ENCODE measurements at regions not wholly inside any gene's neighbourhood (a gene's known extent, or its start where the extent isn't known, plus 50 kb on each side); places are given as distances from the start of the nearest gene placed in this dataset.
A peak's percentile ranks its signal among the peaks of the same experiment; 100 is the strongest.

GRCh38 chr14:84217066-84217465, 1312.9 kb upstream of the FLRT2 start:
- 83% methylated on average over 1 of the region's 1 CpG for WGBS (ENCODE audit: insufficient coverage, low lambda C conversion rate)
- Histone ChIP-seq H3K4me1 (ENCODE audit: control insufficient read depth, insufficient read depth, low read length) (no peaks in the 10 kb centered on the region), H3K9me3 (ENCODE audit: control insufficient read depth, low read depth, low read length) (peaks cover 7% of the 10 kb centered on the region), H3K27ac (ENCODE audit: low read length) (no peak overlapping the region), H3K36me3 (ENCODE audit: control insufficient read depth, insufficient read depth, low read length) (no peaks in the 10 kb centered on the region), H3K4me3 (ENCODE audit: low read length) (no peak overlapping the region), H3K27me3 (ENCODE audit: control insufficient read depth, insufficient read depth, low read length) (no peaks in the 10 kb centered on the region)
- DNase-seq, result no peak

- H3K4me3 ChIP-seq (ENCODE audit: low read length), result no peak overlapping the region
Observed at GRCh38 chr14:84225268-84225667, 1304.7 kb upstream of the FLRT2 start.

GRCh38 chr14:84228702-84229101, 1301.2 kb upstream of the FLRT2 start:
- no peaks in the 10 kb centered on the region for H3K36me3 ChIP-seq (ENCODE audit: control insufficient read depth, insufficient read depth, low read length)
- H3K4me1 ChIP-seq (ENCODE audit: control insufficient read depth, insufficient read depth, low read length), result no peaks in the 10 kb centered on the region
- no peaks in the 10 kb centered on the region for H3K27me3 ChIP-seq (ENCODE audit: control insufficient read depth, insufficient read depth, low read length)
- no peak for DNase-seq
- H3K9me3 ChIP-seq (ENCODE audit: control insufficient read depth, low read depth, low read length), result no peaks in the 10 kb centered on the region
- no peak overlapping the region for H3K4me3 ChIP-seq (ENCODE audit: low read length)
- H3K27ac ChIP-seq (ENCODE audit: low read length), result no peak overlapping the region
- no CpG with 5 or more reads among the region's 3 CpGs for WGBS (ENCODE audit: insufficient coverage, low lambda C conversion rate)

More at GRCh38 chr14:84225268-84225667, 1304.7 kb upstream of the FLRT2 start:
- H3K9me3 ChIP-seq (ENCODE audit: control insufficient read depth, low read depth, low read length), result peaks cover 3% of the 10 kb centered on the region
- H3K36me3 ChIP-seq (ENCODE audit: control insufficient read depth, insufficient read depth, low read length), result no peaks in the 10 kb centered on the region
- H3K27ac ChIP-seq (ENCODE audit: low read length), result no peak overlapping the region
- no CpG with 5 or more reads among the region's 1 CpG for WGBS (ENCODE audit: insufficient coverage, low lambda C conversion rate)
- no peaks in the 10 kb centered on the region for H3K27me3 ChIP-seq (ENCODE audit: control insufficient read depth, insufficient read depth, low read length)
- peak in 1 of 2 donors; percentile 6 for DNase-seq
- no peaks in the 10 kb centered on the region for H3K4me1 ChIP-seq (ENCODE audit: control insufficient read depth, insufficient read depth, low read length)

DNA sequence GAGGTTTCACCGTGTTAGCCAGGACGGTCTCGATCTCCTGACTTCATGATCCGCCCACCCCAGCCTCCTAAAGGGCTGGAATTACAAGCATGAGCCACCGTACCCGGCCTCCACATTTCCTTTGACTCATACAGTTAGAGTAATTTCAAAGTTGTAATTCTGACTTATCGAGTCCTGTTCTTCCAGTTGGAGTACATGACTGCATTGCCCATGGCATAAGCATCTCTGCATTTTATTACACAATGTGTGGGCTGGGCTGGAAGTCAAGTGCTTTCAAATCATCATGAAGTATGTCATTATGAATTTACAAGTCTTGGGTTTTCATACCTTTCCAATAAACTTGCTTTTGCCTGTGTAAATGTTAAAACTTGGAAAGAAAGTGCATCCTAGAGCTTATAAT, 1295.7 kb upstream of the FLRT2 start:
- 80% methylated on average over 1 of the region's 7 CpGs for WGBS (ENCODE audit: insufficient coverage, low lambda C conversion rate)
- Histone ChIP-seq H3K27me3 (ENCODE audit: control insufficient read depth, insufficient read depth, low read length) (no peaks in the 10 kb centered on the region), H3K27ac (ENCODE audit: low read length) (no peak overlapping the region), H3K4me3 (ENCODE audit: low read length) (no peak overlapping the region), H3K4me1 (ENCODE audit: control insufficient read depth, insufficient read depth, low read length) (no peaks in the 10 kb centered on the region), H3K9me3 (ENCODE audit: control insufficient read depth, low read depth, low read length) (no peaks in the 10 kb centered on the region), H3K36me3 (ENCODE audit: control insufficient read depth, insufficient read depth, low read length) (no peaks in the 10 kb centered on the region)
- no peak for DNase-seq

- H3K4me1 ChIP-seq (ENCODE audit: control insufficient read depth, insufficient read depth, low read length), result no peaks in the 10 kb centered on the region
- WGBS (ENCODE audit: insufficient coverage, low lambda C conversion rate), result no CpG with 5 or more reads among the region's 3 CpGs
- no peaks in the 10 kb centered on the region for H3K27me3 ChIP-seq (ENCODE audit: control insufficient read depth, insufficient read depth, low read length)
- H3K9me3 ChIP-seq (ENCODE audit: control insufficient read depth, low read depth, low read length), result no peaks in the 10 kb centered on the region
- H3K27ac ChIP-seq (ENCODE audit: low read length), result no peak overlapping the region
- no peak overlapping the region for H3K4me3 ChIP-seq (ENCODE audit: low read length)
- DNase-seq, result no peak
- H3K36me3 ChIP-seq (ENCODE audit: control insufficient read depth, insufficient read depth, low read length), result no peaks in the 10 kb centered on the region
Observed at GRCh38 chr14:84236290-84236689, 1293.7 kb upstream of the FLRT2 start.

- H3K36me3 ChIP-seq (ENCODE audit: control insufficient read depth, insufficient read depth, low read length), result no peaks in the 10 kb centered on the region
- no peaks in the 10 kb centered on the region for H3K4me1 ChIP-seq (ENCODE audit: control insufficient read depth, insufficient read depth, low read length)
- H3K27ac ChIP-seq (ENCODE audit: low read length), result no peak overlapping the region
- H3K27me3 ChIP-seq (ENCODE audit: control insufficient read depth, insufficient read depth, low read length), result no peaks in the 10 kb centered on the region
- WGBS (ENCODE audit: insufficient coverage, low lambda C conversion rate), result 83% methylated on average over 2 of the region's 2 CpGs
- H3K4me3 ChIP-seq (ENCODE audit: low read length), result no peak overlapping the region
- no peaks in the 10 kb centered on the region for H3K9me3 ChIP-seq (ENCODE audit: control insufficient read depth, low read depth, low read length)
- DNase-seq, result no peak
Observed at GRCh38 chr14:84237881-84238280, 1292.1 kb upstream of the FLRT2 start.

DNA sequence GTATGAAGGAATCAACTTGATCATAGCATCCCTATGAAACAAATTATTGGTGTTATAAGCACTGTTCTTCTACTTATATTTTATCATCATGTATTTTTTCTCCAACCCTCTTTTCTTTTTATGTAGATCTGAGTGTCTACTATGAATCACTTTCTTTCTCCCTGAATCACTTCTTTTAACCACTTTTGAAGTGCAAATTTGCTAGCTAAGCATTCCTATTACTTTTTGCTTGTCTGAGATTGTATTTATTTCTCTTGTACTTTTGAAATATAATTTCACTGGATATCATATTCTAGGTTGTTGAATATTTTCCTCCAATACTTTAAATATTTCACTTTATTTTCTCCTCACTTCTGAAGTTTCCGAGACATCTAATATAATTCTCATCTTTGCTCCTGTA, 1282.3 kb upstream of the FLRT2 start:
- no peaks in the 10 kb centered on the region for H3K9me3 ChIP-seq (ENCODE audit: control insufficient read depth, low read depth, low read length)
- DNase-seq, result no peak

DNA sequence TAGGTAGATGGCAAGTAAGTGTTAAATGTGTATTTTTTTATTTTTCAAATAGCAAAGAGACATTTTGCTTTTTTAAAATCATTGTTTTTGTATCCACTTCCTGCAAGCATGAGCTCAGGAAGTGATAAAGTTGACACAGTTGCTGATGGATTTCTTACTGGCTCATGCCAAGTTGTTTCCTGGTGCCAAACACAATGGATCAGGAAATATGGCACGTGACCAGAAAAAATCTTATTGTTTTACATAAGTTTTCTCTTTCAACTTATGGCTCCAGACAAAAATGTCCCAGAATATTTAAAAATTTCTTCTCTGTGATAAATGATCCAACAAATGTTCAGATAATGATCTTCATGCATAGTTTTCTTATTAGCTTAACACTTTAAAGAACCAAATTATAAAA, 1279.1 kb upstream of the FLRT2 start:
- no CpG with 5 or more reads among the region's 1 CpG for WGBS (ENCODE audit: insufficient coverage, low lambda C conversion rate)
- peak; percentile 12 to 13 for DNase-seq
- no peaks in the 10 kb centered on the region for H3K4me1 ChIP-seq (ENCODE audit: control insufficient read depth, insufficient read depth, low read length)
- no peaks in the 10 kb centered on the region for H3K36me3 ChIP-seq (ENCODE audit: control insufficient read depth, insufficient read depth, low read length)
- H3K4me3 ChIP-seq (ENCODE audit: low read length), result no peak overlapping the region
- no peaks in the 10 kb centered on the region for H3K27me3 ChIP-seq (ENCODE audit: control insufficient read depth, insufficient read depth, low read length)
- no peaks in the 10 kb centered on the region for H3K9me3 ChIP-seq (ENCODE audit: control insufficient read depth, low read depth, low read length)
- H3K27ac ChIP-seq (ENCODE audit: low read length), result no peak overlapping the region

More for the DNA sequence above, 1282.3 kb upstream of the FLRT2 start:
- Histone ChIP-seq H3K27ac (ENCODE audit: low read length) (no peak overlapping the region), H3K27me3 (ENCODE audit: control insufficient read depth, insufficient read depth, low read length) (no peaks in the 10 kb centered on the region), H3K4me1 (ENCODE audit: control insufficient read depth, insufficient read depth, low read length) (no peaks in the 10 kb centered on the region), H3K36me3 (ENCODE audit: control insufficient read depth, insufficient read depth, low read length) (no peaks in the 10 kb centered on the region), H3K4me3 (ENCODE audit: low read length) (no peak overlapping the region)
- 100% methylated on average over 1 of the region's 1 CpG for WGBS (ENCODE audit: insufficient coverage, low lambda C conversion rate)

DNA sequence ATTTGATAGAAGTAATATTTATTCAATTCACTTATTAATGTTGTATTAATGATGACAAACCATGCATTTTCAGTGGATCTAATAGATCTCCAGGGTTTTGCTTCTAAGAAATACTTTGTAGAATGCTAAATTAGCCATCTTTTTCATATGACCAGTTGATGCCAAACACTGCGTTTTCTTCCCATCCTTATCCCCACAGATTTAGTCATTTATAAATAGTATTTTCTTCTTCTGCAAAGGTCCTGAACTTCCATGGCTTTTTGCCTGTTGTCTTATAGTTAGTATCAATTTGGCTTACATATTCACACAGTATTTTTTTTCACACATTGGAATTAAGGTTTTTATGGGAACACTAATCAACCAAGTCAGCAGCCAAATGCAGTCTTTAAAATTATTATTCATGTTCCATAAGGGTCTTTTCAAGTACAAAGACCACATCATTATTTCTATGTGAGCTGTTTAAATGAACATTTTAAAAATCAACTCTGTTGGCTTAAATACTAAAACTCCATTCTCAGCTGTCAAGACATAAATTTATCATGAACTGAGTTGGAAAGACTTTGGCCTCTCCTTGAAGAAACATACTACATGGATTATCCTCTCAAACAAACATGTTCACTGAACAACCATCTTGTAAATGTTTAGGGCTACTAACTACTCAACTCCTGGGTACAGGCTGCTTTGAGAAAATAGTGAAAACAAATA, 1278.4 kb upstream of the FLRT2 start:
- no peaks in the 10 kb centered on the region for H3K4me1 ChIP-seq (ENCODE audit: control insufficient read depth, insufficient read depth, low read length)
- no peaks in the 10 kb centered on the region for H3K36me3 ChIP-seq (ENCODE audit: control insufficient read depth, insufficient read depth, low read length)
- H3K4me3 ChIP-seq (ENCODE audit: low read length), result no peak overlapping the region
- H3K9me3 ChIP-seq (ENCODE audit: control insufficient read depth, low read depth, low read length), result no peaks in the 10 kb centered on the region
- H3K27ac ChIP-seq (ENCODE audit: low read length), result no peak overlapping the region
- no peaks in the 10 kb centered on the region for H3K27me3 ChIP-seq (ENCODE audit: control insufficient read depth, insufficient read depth, low read length)
- WGBS (ENCODE audit: insufficient coverage, low lambda C conversion rate), result 75% methylated on average over 1 of the region's 1 CpG
- peak in 1 of 2 donors; percentile 8 for DNase-seq

GRCh38 chr14:84252706-84253105, 1277.2 kb upstream of the FLRT2 start:
- H3K36me3 ChIP-seq (ENCODE audit: control insufficient read depth, insufficient read depth, low read length), result no peaks in the 10 kb centered on the region
- H3K9me3 ChIP-seq (ENCODE audit: control insufficient read depth, low read depth, low read length), result no peaks in the 10 kb centered on the region
- no peaks in the 10 kb centered on the region for H3K4me1 ChIP-seq (ENCODE audit: control insufficient read depth, insufficient read depth, low read length)
- H3K27ac ChIP-seq (ENCODE audit: low read length), result no peak overlapping the region
- no peak for DNase-seq
- H3K27me3 ChIP-seq (ENCODE audit: control insufficient read depth, insufficient read depth, low read length), result no peaks in the 10 kb centered on the region
- H3K4me3 ChIP-seq (ENCODE audit: low read length), result no peak overlapping the region
- WGBS (ENCODE audit: insufficient coverage, low lambda C conversion rate), result 92% methylated on average over 2 of the region's 2 CpGs

DNA sequence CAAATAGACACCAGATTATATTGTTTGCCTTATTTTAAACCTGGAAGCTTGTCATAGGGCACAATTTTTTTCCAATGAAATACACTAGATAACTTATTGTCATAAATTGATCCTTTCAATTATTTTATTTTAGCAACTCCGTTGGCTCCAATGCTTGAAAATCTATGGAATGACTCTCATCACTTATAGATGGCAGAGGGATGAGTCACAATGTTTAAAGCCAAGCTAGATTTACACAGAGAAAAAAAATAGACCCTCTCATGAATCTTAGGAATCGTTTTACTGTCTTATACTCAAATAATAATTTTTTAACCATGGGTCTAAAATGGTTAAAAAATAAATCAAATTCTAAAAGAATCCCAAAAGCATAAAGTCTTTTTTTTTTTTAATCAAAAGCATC, 1276.6 kb upstream of the FLRT2 start:
- no peaks in the 10 kb centered on the region for H3K27me3 ChIP-seq (ENCODE audit: control insufficient read depth, insufficient read depth, low read length)
- no peaks in the 10 kb centered on the region for H3K4me1 ChIP-seq (ENCODE audit: control insufficient read depth, insufficient read depth, low read length)
- WGBS (ENCODE audit: insufficient coverage, low lambda C conversion rate), result no CpG with 5 or more reads among the region's 2 CpGs
- no peak for DNase-seq
- H3K4me3 ChIP-seq (ENCODE audit: low read length), result no peak overlapping the region
- H3K27ac ChIP-seq (ENCODE audit: low read length), result no peak overlapping the region
- H3K36me3 ChIP-seq (ENCODE audit: control insufficient read depth, insufficient read depth, low read length), result no peaks in the 10 kb centered on the region
- H3K9me3 ChIP-seq (ENCODE audit: control insufficient read depth, low read depth, low read length), result no peaks in the 10 kb centered on the region
